ENCODE measurements at regions not wholly inside any gene's neighbourhood (a gene's known extent, or its start where the extent isn't known, plus 50 kb on each side); places are given as distances from the start of the nearest gene placed in this dataset.

DNA sequence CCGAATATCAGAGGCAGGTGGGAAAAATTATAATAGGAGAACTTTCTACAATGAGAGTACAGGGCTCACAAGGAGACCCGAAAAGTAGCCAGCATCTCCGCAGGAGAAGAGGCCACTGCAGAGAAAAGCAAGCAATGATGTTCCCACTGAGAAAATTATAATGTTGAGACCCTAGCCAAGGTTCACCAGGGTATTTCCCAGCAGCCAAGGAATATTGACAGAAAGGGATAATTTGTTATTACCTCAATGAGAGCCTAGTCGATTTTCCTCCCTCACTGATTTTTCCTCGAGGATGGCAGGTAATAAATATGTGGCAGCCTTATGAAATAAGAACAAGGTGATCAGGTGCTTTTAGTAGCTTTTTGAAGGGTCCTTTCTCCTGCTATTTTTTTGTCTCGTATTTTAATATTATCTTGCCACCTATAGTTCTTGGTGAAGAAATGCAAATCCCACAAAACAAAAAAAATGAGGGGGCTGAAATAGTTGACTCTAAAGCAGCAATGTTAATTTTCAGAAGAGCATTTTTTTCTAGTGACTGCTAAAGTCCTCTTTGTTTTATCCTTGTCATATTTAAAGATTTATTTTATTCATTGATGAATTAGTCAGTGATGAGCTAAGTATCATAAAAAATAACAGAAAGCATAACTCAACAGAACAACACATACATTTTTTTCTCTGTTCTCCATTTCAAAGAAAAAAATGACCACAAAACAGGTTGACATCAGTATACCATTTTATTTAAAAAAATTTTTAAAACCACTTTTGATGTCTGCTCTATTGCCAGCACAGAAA lies 215.4 kb downstream of the KCNE4 start:
- no peak for TF ChIP-seq EZH2 (IDR thresholded peaks at IDR 0.05; ENCODE audit: low read length)
- TF ChIP-seq, protein P1, sequence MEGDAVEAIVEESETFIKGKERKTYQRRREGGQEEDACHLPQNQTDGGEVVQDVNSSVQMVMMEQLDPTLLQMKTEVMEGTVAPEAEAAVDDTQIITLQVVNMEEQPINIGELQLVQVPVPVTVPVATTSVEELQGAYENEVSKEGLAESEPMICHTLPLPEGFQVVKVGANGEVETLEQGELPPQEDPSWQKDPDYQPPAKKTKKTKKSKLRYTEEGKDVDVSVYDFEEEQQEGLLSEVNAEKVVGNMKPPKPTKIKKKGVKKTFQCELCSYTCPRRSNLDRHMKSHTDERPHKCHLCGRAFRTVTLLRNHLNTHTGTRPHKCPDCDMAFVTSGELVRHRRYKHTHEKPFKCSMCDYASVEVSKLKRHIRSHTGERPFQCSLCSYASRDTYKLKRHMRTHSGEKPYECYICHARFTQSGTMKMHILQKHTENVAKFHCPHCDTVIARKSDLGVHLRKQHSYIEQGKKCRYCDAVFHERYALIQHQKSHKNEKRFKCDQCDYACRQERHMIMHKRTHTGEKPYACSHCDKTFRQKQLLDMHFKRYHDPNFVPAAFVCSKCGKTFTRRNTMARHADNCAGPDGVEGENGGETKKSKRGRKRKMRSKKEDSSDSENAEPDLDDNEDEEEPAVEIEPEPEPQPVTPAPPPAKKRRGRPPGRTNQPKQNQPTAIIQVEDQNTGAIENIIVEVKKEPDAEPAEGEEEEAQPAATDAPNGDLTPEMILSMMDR (optimal IDR thresholded peaks at IDR 0.05 in 1 of 3, IDR thresholded peaks at IDR 0.05 in 1 of 3, conservative IDR thresholded peaks at IDR 0.05 in 1 of 3; ENCODE audit: extremely low read depth in 1 of 3, insufficient read depth in 2 of 3, low read length in 3 of 3): no peak

Measured in keratinocyte (primary cell).